A549 (cell line): ENCODE measurements at regions not wholly inside any gene's neighbourhood (a gene's known extent, or its start where the extent isn't known, plus 50 kb on each side); places are given as distances from the start of the nearest gene placed in this dataset.

Source experiments
- ATAC-seq, 2 experiments: fragments of 200-7000 bp in 1 of 2; fragments of >200 bp in 1 of 2; cut with Nextera tagmentation in 1 of 2; cut with Tn5 transposase in 1 of 2; 3 replicates each; pipeline versions ENCODE4 v1.8.0 to v1.9.1; 2018 to 2020; ENCODE audit warnings: mild to moderate bottlenecking in 1 of 2, moderate library complexity in 1 of 2
- CTCF ChIA-PET: fragments of 300-600 bp; sonication (Branson Sonifier 250); formaldehyde crosslinking; extraction: SDS; loops from one replicate; lab custom pipeline; 2021; ENCODE audit warnings: antibody characterized with exemption, inconsistent platforms; lab: Yijun Ruan, JAX
- POLR2A ChIA-PET: fragments of 350-600 bp; formaldehyde crosslinking; extraction: SDS; loops from one replicate; lab custom pipeline; 2021; ENCODE audit warnings: antibody characterized with exemption, inconsistent platforms; lab: Yijun Ruan, JAX
- DNase-seq, 2 experiments: peaks; one replicate each; pipeline versions ENCODE4 v3.0.0 to v3.0.0-alpha.2; 2011 to 2016; ENCODE audit warnings: low read depth in 1 of 2, low spot score in 1 of 2
- FAIRE-seq: peaks from 2 replicates; lab custom pipeline; 2011; peaks lifted over from hg19 to GRCh38; lab: Jason Lieb, UNC
- H3K27ac ChIP-seq, 2 experiments: fragments of >200 bp; sonication (Bioruptor Twin); formaldehyde crosslinking; 3 replicates each; pipeline ENCODE4 v1.5.1; 2016 to 2017
- H3K4me1 ChIP-seq: fragments of >200 bp; sonication (Bioruptor Twin); formaldehyde crosslinking; 3 replicates; pipeline ENCODE4 v1.6.1; 2016
- H3K4me2 ChIP-seq: fragments of >200 bp; sonication (Bioruptor Twin); formaldehyde crosslinking; 3 replicates; pipeline ENCODE4 v1.6.1; 2016
- H3K4me3 ChIP-seq: fragments of >200 bp; sonication (Bioruptor Twin); formaldehyde crosslinking; 3 replicates; pipeline ENCODE4 v1.5.1; 2016
- H3K9me3 ChIP-seq: fragments of >200 bp; sonication (Bioruptor Twin); formaldehyde crosslinking; 3 replicates; pipeline ENCODE4 v1.6.1; 2016
- CBX8 ChIP-seq: fragments of 200-600 bp; sonication (generic); IDR thresholded peaks from 2 replicates; pipeline ENCODE4 v1.6.1; 2016
- CHD4 ChIP-seq: fragments of 200-600 bp; sonication (generic); IDR thresholded peaks from 2 replicates; pipeline ENCODE4 v1.6.1; 2016; ENCODE audit warnings: antibody characterized with exemption, mild to moderate bottlenecking, borderline replicate concordance
- EHMT2 ChIP-seq: fragments of 200-600 bp; sonication (generic); IDR thresholded peaks from 2 replicates; pipeline ENCODE4 v1.6.1; 2016; ENCODE audit warnings: antibody characterized with exemption, low read depth, mild to moderate bottlenecking, moderate library complexity
- EP300 ChIP-seq, 2 experiments: fragments of >200 bp; sonication (Bioruptor Twin); formaldehyde crosslinking; IDR thresholded peaks; 2 replicates in 1 of 2; 3 replicates in 1 of 2; pipeline ENCODE4 v1.6.1; 2016 to 2017
- FOXS1 ChIP-seq: fragments of 250-450 bp; sonication (Bioruptor Pico); IDR thresholded peaks from 2 replicates; pipeline ENCODE4 v1.5.0; 2020; ENCODE audit warnings: mild to moderate bottlenecking, moderate library complexity
- HDAC2 ChIP-seq: fragments of 200-600 bp; sonication (generic); IDR thresholded peaks from 2 replicates; pipeline ENCODE4 v1.6.1; 2016
- JUN ChIP-seq, 2 experiments: fragments of >200 bp; sonication (Bioruptor Twin); formaldehyde crosslinking; IDR thresholded peaks; 2 replicates in 1 of 2; 3 replicates in 1 of 2; pipeline ENCODE4 v1.6.1; 2016 to 2017
- JUNB ChIP-seq: fragments of >200 bp; sonication (Bioruptor Twin); formaldehyde crosslinking; IDR thresholded peaks from 2 replicates; pipeline ENCODE4 v1.6.1; 2016
- KDM1A ChIP-seq: fragments of 200-600 bp; sonication (generic); IDR thresholded peaks from 2 replicates; pipeline ENCODE4 v1.6.1; 2016; ENCODE audit warnings: low read depth, mild to moderate bottlenecking
- KDM5A ChIP-seq: fragments of 200-600 bp; sonication (generic); IDR thresholded peaks from 2 replicates; pipeline ENCODE4 v1.6.1; 2016; ENCODE audit warnings: antibody characterized with exemption, mild to moderate bottlenecking
- MYC ChIP-seq: IDR thresholded peaks from 2 replicates; pipeline ENCODE4 v1.6.1; 2012; ENCODE audit warnings: mild to moderate bottlenecking, inconsistent platforms, low read length, improper control_type of control experiment, borderline replicate concordance
- PHF8 ChIP-seq: fragments of 200-600 bp; sonication (generic); IDR thresholded peaks from 2 replicates; pipeline ENCODE4 v1.6.1; 2016; ENCODE audit warnings: low read depth, mild to moderate bottlenecking, antibody characterized with exemption, moderate library complexity, borderline replicate concordance
- POLR2AphosphoS2 ChIP-seq: conservative IDR thresholded peaks from 2 replicates; pipeline ENCODE4 v1.6.1; 2012; ENCODE audit warnings: low read length, improper control_type of control experiment, inconsistent platforms
- SMC3 ChIP-seq: fragments of >200 bp; sonication (Bioruptor Twin); formaldehyde crosslinking; IDR thresholded peaks from 3 replicates; pipeline ENCODE4 v1.6.1; 2018; ENCODE audit warnings: inconsistent platforms
- WGBS: methylation state at CpG from one replicate; pipeline ENCODE4 v1.1.6; 2017; ENCODE audit errors: missing lambda C conversion rate; 5-methylcytosine and 5-hydroxymethylcytosine counted together
- TF ChIP-seq, protein P1 (sequence below): fragments of 200-600 bp; sonication (generic); IDR thresholded peaks from 2 replicates; pipeline ENCODE4 v1.6.1; 2016; ENCODE audit warnings: antibody characterized with exemption, mild to moderate bottlenecking, moderate library complexity
- TF ChIP-seq, protein P2 (sequence below): IDR thresholded peaks from 2 replicates; pipeline ENCODE4 v1.6.1; 2012
- TF ChIP-seq, protein P3 (sequence below): IDR thresholded peaks from 2 replicates; pipeline ENCODE4 v1.6.1; 2012
- TF ChIP-seq, protein P4 (sequence below): fragments of 250-450 bp; sonication (Bioruptor Pico); IDR thresholded peaks from 2 replicates; pipeline ENCODE4 v1.5.0; 2021; ENCODE audit warnings: mild to moderate bottlenecking, moderate library complexity, borderline replicate concordance
- TF ChIP-seq, protein P5 (sequence below): fragments of >200 bp; sonication (Bioruptor Twin); formaldehyde crosslinking; IDR thresholded peaks from 3 replicates; pipeline ENCODE4 v1.6.1; 2016

DNA sequence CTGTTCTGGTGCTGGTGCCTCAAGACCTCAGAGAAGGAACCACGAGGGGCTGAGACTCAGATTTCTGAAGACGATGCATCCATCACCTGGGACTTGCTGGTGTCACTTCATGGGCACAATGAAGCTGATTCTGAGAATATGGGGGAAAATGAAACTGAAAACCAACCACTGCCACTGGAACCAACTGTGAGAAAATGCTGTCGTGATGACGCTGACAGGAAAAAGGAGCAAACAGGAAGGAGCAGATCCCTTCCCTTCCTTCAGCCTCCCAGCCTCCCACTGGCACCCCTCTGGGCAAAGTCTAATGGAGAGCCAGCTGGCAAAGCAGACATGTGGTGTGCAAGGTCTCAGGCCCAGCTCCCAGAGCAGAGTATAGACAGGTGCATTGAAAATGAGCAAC is 109.7 kb downstream of the FOXI3 start:
- Histone ChIP-seq H3K4me3 (no peak overlapping the region), H3K27ac (no peak overlapping the region), H3K4me2 (no peak overlapping the region)
- 18% methylated on average over 4 of the region's 4 CpGs for WGBS
- ChIA-PET CTCF (interaction anchor here (1.2 kb wide), 1 partner anchor 8 kb away, joined by 3 read pairs; no protein-coding TSS in a partner anchor), POLR2A (no interaction called here)
- TF ChIP-seq EHMT2 (no peak), POLR2AphosphoS2 (no peak), CHD4 (no peak), SMC3 (no peak), HDAC2 (no peak), KDM5A (no peak), KDM1A (no peak)
- TF ChIP-seq, protein P1, sequence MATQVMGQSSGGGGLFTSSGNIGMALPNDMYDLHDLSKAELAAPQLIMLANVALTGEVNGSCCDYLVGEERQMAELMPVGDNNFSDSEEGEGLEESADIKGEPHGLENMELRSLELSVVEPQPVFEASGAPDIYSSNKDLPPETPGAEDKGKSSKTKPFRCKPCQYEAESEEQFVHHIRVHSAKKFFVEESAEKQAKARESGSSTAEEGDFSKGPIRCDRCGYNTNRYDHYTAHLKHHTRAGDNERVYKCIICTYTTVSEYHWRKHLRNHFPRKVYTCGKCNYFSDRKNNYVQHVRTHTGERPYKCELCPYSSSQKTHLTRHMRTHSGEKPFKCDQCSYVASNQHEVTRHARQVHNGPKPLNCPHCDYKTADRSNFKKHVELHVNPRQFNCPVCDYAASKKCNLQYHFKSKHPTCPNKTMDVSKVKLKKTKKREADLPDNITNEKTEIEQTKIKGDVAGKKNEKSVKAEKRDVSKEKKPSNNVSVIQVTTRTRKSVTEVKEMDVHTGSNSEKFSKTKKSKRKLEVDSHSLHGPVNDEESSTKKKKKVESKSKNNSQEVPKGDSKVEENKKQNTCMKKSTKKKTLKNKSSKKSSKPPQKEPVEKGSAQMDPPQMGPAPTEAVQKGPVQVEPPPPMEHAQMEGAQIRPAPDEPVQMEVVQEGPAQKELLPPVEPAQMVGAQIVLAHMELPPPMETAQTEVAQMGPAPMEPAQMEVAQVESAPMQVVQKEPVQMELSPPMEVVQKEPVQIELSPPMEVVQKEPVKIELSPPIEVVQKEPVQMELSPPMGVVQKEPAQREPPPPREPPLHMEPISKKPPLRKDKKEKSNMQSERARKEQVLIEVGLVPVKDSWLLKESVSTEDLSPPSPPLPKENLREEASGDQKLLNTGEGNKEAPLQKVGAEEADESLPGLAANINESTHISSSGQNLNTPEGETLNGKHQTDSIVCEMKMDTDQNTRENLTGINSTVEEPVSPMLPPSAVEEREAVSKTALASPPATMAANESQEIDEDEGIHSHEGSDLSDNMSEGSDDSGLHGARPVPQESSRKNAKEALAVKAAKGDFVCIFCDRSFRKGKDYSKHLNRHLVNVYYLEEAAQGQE = no peak
- TF ChIP-seq, protein P2, sequence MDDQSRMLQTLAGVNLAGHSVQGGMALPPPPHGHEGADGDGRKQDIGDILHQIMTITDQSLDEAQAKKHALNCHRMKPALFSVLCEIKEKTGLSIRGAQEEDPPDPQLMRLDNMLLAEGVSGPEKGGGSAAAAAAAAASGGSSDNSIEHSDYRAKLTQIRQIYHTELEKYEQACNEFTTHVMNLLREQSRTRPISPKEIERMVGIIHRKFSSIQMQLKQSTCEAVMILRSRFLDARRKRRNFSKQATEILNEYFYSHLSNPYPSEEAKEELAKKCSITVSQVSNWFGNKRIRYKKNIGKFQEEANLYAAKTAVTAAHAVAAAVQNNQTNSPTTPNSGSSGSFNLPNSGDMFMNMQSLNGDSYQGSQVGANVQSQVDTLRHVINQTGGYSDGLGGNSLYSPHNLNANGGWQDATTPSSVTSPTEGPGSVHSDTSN = no peak
- TF ChIP-seq, all 56 proteins: peak for 0
- H3K9me3 ChIP-seq = 0 out of 3 replicates have a peak, but pooled peaks cover 3% of the 10 kb centered on the region
- no peak for FAIRE-seq
- no peak for ATAC-seq
- H3K4me1 ChIP-seq = no peaks in the 10 kb centered on the region
- no peak for DNase-seq

DNA sequence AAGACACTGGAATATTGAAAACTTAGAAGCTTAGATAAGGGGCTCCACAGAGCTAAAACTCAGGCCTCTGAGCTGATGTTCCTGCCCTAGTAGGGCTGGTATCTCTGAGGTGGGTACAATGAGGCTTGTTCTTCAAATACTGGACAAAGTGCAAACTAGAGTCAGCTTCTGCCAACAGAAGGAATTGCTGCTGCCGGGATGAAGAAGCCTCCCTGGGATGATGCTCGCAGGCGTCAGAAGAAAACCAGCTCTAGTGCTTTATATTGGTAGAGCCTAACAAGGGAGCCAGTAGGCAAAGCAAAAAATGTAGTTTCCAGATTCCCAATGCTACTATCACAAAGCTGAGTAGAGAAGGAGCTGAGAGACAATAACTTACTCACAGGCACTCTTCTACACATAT is 118.1 kb downstream of the FOXI3 start:
- CTCF ChIA-PET = interaction anchor here (0.7 to 1.1 kb wide), 3 partner anchors 12 to 59 kb away, joined by 3 to 4 read pairs (median 3); no protein-coding TSS in a partner anchor
- no peak for ATAC-seq
- TF ChIP-seq JUN (IDR thresholded peaks at IDR 0.05) = no peak
- TF ChIP-seq, protein P3, sequence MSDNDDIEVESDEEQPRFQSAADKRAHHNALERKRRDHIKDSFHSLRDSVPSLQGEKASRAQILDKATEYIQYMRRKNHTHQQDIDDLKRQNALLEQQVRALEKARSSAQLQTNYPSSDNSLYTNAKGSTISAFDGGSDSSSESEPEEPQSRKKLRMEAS = no peak
- TF ChIP-seq EP300 (IDR thresholded peaks at IDR 0.05) = no peak
- no peak for TF ChIP-seq CBX8
- TF ChIP-seq JUNB = no peak
- TF ChIP-seq MYC = no peak
- TF ChIP-seq, protein P4, sequence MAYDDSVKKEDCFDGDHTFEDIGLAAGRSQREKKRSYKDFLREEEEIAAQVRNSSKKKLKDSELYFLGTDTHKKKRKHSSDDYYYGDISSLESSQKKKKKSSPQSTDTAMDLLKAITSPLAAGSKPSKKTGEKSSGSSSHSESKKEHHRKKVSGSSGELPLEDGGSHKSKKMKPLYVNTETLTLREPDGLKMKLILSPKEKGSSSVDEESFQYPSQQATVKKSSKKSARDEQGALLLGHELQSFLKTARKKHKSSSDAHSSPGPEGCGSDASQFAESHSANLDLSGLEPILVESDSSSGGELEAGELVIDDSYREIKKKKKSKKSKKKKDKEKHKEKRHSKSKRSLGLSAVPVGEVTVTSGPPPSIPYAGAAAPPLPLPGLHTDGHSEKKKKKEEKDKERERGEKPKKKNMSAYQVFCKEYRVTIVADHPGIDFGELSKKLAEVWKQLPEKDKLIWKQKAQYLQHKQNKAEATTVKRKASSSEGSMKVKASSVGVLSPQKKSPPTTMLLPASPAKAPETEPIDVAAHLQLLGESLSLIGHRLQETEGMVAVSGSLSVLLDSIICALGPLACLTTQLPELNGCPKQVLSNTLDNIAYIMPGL (CRISPR knock-in tag) = no peak
- TF ChIP-seq PHF8 = no peak
- no peak for TF ChIP-seq SMC3
- TF ChIP-seq FOXS1 (CRISPR knock-in tag) = no peak
- TF ChIP-seq EHMT2 = no peak
- TF ChIP-seq, protein P5, sequence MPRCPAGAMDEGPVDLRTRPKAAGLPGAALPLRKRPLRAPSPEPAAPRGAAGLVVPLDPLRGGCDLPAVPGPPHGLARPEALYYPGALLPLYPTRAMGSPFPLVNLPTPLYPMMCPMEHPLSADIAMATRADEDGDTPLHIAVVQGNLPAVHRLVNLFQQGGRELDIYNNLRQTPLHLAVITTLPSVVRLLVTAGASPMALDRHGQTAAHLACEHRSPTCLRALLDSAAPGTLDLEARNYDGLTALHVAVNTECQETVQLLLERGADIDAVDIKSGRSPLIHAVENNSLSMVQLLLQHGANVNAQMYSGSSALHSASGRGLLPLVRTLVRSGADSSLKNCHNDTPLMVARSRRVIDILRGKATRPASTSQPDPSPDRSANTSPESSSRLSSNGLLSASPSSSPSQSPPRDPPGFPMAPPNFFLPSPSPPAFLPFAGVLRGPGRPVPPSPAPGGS = no peak
- POLR2A ChIA-PET = no interaction called here
- H3K27ac ChIP-seq = no peak overlapping the region
- H3K4me2 ChIP-seq = no peak overlapping the region
- FAIRE-seq = no peak
- DNase-seq = no peak
- no peaks in the 10 kb centered on the region for H3K4me1 ChIP-seq
- WGBS = 61% methylated on average over 3 of the region's 3 CpGs
- no peaks in the 10 kb centered on the region; the same call in 2 of the 3 replicates for H3K9me3 ChIP-seq
- no peak overlapping the region for H3K4me3 ChIP-seq
